ENCODE measurements at regions not wholly inside any gene's neighbourhood (a gene's known extent, or its start where the extent isn't known, plus 50 kb on each side); places are given as distances from the start of the nearest gene placed in this dataset.

- no peak for TF ChIP-seq CTCF (IDR thresholded peaks at IDR 0.05; ENCODE audit: low read depth, low read length, missing control alignments)
- in situ Hi-C loops (cut with HindIII; ENCODE audit: low pct_ligation_motif_present, low sequenced_read_pairs) = no loop called here
- DNase-seq = no peak
Observed at GRCh38 chr3:64945171-64945729, 257.4 kb upstream of the ADAMTS9 start.

GRCh38 chr3:64943866-64944265 lies 256.1 kb upstream of the ADAMTS9 start:
- H3K36me3 ChIP-seq (replicated peaks) = no peaks in the 10 kb centered on the region
- H3K27me3 ChIP-seq (replicated peaks) = no peaks in the 10 kb centered on the region
- H3K27ac ChIP-seq = no peak overlapping the region
- DNase-seq = no peak
- TF ChIP-seq CTCF (IDR thresholded peaks at IDR 0.05; ENCODE audit: low read depth, low read length, missing control alignments) = no peak
- H3K4me3 ChIP-seq (ENCODE audit: low read depth, low read length) = no peak overlapping the region
- in situ Hi-C loops (cut with HindIII; ENCODE audit: low pct_ligation_motif_present, low sequenced_read_pairs) = no loop called here

More at GRCh38 chr3:64945171-64945729, 257.4 kb upstream of the ADAMTS9 start:
- H3K27me3 ChIP-seq (replicated peaks) = no peaks in the 10 kb centered on the region
- no peak overlapping the region for H3K4me3 ChIP-seq (ENCODE audit: low read depth, low read length)
- H3K27ac ChIP-seq = no peak overlapping the region
- no peaks in the 10 kb centered on the region for H3K36me3 ChIP-seq (replicated peaks)

- TF ChIP-seq CTCF (IDR thresholded peaks at IDR 0.05; ENCODE audit: low read depth, low read length, missing control alignments) = no peak
- Histone ChIP-seq H3K36me3 (replicated peaks) (no peaks in the 10 kb centered on the region), H3K27me3 (replicated peaks) (no peaks in the 10 kb centered on the region), H3K27ac (no peak overlapping the region), H3K4me3 (ENCODE audit: low read depth, low read length) (no peak overlapping the region)
- in situ Hi-C loops (cut with HindIII; ENCODE audit: low pct_ligation_motif_present, low sequenced_read_pairs) = no loop called here
- no peak for DNase-seq
Observed at GRCh38 chr3:64940596-64941348, 253.0 kb upstream of the ADAMTS9 start.

GRCh38 chr3:64939747-64940450 lies 252.1 kb upstream of the ADAMTS9 start:
- Histone ChIP-seq H3K4me3 (ENCODE audit: low read depth, low read length) (no peak overlapping the region), H3K36me3 (replicated peaks) (no peaks in the 10 kb centered on the region), H3K27ac (no peak overlapping the region), H3K27me3 (replicated peaks) (no peaks in the 10 kb centered on the region)
- in situ Hi-C loops (cut with HindIII; ENCODE audit: low pct_ligation_motif_present, low sequenced_read_pairs) = no loop called here
- no peak for DNase-seq
- no peak for TF ChIP-seq CTCF (IDR thresholded peaks at IDR 0.05; ENCODE audit: low read depth, low read length, missing control alignments)

- H3K36me3 ChIP-seq (replicated peaks) = no peaks in the 10 kb centered on the region
- H3K27me3 ChIP-seq (replicated peaks) = no peaks in the 10 kb centered on the region
- DNase-seq = no peak
- no peak overlapping the region for H3K27ac ChIP-seq
- H3K4me3 ChIP-seq (ENCODE audit: low read depth, low read length) = no peak overlapping the region
- no peak for TF ChIP-seq CTCF (IDR thresholded peaks at IDR 0.05; ENCODE audit: low read depth, low read length, missing control alignments)
- in situ Hi-C loops (cut with HindIII; ENCODE audit: low pct_ligation_motif_present, low sequenced_read_pairs) = no loop called here
Observed at GRCh38 chr3:64939309-64939708, 251.5 kb upstream of the ADAMTS9 start.

Data from brain microvascular endothelial cell (primary cell).